NCI-H1092 treated with DMSO at 0.1 percent for 48 hours (cell line): ENCODE measurements at regions not wholly inside any gene's neighbourhood (a gene's known extent, or its start where the extent isn't known, plus 50 kb on each side); places are given as distances from the start of the nearest gene placed in this dataset.
"Not testable (repeated sequence)": the region's sequence is repeated elsewhere in the genome, so short reads cannot be mapped to it uniquely, and the experiment has no call there.

Experiments used
- DNase-seq: peaks from one replicate; lab custom pipeline; 2025; lab: John Stamatoyannopoulos, UW

DNA sequence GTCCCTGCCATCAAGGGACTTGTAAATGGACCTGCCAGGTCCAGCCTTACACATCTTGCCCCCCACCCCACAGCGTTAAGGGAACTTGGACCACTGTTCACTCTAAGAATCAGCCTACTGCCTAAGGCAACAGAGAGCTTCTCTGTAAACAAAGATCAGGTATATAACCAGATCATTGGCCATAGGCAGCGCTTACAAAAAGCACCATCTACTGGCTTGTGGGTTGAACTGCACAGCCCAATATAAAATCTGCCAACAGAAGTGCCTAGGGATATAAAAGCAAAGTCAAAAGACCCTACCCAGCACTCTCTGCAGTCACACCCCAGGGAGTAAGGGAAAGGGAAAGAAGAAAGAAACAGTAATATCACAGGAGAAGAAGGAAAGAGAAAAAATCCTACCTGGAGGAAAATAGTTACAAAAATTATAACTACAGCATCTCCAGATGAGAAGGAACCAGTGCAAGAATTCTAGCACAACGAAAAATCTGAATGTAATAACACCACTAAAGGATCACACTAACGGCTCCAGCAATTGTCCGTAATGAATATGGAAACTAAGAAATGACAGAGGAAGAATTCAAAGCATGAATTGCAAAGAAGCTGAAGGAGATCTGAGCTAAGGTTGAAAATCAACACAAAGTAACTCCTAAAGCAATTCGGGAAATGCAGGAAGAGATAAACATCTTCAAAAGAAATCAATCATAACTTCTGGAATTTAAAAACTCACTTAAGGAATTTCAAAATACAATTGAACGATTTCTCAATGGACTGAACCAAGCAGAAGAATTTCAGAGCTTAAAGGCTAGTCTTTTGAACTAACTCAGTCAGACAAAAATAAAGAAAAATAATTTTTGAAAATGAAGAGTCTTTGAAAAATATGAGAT is 95.2 kb upstream of the PCED1B start:
- peak; percentile 42 for DNase-seq

DNA sequence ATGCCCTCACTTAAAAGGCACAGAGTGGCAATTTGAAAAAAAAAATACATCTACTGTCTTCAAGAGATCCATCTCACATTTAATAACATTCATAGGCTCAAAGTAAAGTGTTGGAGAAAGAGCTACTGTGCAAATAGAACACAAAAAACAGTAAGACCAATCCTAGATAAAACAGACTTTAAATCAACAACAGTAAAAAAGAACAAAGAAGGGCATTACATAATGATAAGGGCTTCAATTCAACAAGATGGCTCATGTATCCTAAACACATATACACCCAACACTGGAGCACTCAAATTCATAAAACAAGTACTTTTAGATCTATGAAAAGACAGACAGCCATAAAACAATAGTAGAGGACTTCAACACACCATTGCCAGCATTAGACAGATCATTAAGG is 93.6 kb upstream of the PCED1B start:
- DNase-seq, result no peak

DNA sequence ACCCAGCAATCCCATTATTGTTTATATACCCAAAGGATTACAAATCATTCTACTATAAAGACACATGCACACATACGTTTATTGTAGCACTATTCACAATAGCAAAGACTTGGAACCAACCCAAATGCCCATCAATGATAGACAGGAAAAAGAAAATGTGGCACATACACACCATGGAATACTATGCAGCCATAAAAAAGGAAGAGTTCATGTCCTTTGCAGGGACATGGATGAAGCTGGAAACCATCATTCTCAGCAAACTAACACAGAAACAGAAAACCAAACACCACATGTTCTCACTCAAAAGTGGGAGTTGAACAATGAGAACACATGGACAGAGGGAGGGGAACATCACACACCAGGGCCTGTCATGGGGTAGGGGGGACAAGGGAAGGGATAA is 91.3 kb upstream of the PCED1B start:
- DNase-seq, result not testable (repeated sequence)

DNA sequence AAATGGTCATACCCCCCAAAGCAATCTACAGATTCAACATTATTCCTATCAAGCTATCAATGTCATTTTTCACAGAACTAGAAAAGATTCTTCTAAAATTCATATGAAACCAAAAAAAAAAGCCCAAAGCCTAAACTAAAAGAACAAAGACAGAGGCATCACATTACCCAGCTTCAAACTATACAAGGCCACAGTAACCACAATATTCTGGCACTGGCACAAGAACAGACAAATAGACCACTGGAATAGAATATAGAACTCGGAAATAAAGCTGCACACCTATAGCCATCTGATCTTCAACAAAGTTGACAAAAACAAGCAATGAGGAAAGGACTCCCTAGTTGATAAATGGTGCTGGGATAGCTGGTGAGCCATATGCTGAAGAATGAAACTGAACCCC is 89.2 kb upstream of the PCED1B start:
- no peak for DNase-seq

DNA sequence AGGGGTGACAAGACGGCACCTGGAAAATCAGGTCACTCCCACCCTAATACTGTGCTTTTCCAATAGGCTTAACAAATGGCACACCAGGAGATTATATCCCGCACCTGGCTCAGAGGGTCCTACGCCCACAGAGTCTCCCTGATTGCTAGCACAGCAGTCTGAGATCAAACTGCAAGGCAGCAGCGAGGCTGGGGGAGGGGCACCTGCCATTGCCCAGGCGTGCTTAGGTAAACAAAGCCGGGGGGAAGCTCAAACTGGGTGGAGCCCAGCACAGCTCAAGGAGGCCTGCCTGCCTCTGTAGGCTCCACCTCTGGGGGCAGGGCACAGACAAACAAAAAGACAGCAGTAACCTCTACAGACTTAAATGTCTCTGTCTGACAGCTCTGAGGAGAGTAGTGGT is 87.4 kb upstream of the PCED1B start:
- not testable (repeated sequence) for DNase-seq

DNA sequence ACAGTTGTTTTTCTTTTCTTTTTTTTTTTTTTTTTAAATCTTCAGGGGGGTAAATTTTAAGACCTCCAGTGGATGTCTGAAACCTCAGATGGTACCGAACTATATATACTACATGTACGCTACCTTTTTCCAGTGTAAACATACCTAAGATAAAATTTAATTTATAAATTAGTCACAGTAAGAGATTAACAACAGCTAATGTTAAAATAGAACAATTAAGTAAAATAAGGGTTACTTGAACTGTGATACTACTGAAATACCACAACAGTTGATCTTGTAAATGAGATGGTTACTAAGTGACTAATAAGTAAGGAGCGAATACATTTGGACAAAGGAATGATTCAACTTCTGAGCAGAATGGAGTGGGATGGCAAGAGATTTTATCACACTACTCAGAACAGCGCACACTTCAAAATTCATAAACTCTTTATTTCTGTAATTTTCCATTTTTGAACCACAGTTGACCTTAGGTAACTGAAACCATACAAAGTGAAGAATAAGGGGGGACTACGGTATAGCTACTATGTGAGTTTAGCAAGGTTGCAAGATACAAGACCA is 80.5 kb upstream of the PCED1B start:
- no peak for DNase-seq

DNA sequence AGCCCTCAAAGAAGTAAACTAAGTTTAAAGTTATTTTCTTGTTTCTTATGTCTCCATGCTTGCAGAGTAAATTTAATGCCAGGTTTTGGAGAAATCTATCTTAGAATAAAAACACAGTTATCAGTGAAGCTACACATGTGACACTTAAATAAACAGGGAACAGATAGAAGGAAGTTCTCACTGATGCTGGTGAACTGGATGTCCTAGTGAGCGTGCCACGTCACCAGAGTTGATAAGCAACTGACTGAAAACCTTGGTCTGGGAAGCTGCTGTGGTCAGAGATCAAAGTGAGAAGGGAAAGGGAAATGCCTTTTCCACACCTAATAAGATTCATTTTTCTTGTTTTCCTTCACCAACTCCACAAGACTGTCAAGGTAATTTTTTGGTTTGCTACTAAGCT is 74.8 kb upstream of the PCED1B start:
- DNase-seq, result no peak

DNA sequence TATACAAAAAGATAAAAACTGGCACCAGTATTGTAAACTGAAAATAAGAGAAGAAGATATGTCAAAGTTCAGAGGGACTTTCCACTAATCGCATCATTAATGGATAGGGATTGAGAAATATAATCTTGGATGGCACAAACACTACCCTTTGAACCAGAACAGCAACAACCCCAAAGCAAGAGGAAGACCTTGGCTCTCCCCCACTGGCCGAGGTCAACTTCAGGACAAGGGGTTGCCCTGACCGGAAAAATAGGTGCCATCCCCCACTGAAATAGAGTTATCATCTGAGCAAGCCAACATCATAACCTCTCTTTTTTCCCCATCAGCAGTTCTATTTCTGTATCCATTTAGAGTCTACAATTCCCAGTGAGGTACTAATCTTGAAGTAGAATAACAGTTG is 72.4 kb upstream of the PCED1B start:
- DNase-seq, result no peak

DNA sequence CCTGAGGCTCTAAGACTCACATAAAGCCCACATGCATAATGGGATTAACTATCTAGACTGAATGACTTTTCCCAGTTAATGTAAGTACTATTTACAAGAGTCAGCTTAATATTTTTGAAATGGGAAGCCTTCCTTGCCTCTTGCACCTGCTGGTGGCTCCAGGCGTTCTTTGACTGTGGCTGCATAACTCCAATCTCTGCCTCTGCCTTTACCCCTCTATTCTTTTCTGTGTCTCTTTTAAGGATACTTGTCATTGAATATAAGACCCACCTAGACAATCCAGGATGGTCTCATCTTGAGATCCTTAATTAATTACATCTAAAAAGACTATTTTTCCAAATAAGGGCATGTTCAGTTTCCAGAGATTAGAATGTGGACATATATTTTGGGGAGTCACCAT is 66.9 kb upstream of the PCED1B start:
- DNase-seq, result no peak

DNA sequence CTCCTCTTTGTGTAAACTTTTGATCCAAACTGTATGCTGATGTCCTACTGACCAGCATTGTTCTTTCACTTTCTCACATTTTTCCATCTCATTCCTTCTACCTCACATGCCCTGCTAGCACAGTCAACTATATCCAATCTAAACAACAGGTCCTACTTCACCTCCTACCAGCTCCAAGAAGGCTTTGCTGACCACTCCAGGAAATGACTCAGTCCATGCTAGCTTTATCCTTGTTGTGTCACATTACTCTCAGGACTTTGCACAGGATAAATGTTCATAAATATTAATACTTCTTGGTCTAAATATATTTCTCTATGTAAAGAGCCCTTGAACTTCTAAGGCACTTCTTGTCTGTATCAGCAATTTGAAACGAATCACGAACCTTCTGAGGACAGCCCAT is 64.9 kb upstream of the PCED1B start:
- no peak for DNase-seq

DNA sequence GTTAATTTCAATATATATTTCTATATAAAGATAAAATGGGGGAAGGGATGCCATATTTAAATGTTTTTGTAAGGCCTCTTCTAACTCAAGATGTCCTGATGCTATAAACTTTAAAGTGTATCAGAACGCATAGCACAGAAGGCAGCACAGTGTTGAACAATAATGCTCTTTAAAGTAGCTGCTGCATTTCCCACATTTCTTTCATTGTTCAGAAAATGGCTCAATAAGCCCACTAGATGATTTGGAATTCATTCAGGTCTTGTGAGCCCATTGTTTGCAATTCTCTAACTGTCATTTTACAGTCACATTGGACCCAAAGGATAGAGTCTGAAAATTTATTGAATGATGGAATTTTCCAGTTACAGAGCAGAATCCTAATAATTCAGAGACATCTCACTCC is 64.0 kb upstream of the PCED1B start:
- no peak for DNase-seq

DNA sequence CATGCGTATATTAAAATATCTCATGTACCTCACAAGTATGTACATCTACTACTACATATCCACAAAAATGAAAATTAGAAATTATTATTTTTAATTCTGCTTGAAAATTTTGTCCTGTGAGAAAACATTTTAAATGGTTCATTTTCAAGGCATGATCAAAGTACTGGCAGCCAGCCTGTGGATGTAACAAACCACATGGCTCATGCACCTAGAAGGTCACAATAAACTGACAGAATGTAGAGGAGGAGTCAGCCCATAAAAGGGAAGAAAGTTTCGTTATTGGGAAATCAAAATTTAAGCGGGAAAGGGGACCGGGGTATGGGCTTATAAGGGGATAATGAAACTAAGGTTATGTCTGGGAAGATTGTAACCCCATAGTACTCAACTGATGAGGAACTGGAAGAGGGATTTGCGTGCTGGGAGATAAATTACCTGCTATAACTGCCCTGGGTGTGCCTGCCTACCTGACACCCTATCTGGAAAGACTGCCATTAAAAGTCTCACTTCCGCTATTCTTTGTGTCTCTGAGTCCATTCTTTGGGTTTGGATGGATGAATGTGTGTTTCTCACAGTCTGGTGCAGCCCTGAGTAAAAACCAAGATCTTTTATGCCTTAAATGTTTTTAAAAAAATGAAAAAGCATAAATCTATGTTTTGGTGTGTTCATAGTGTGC is 62.2 kb upstream of the PCED1B start:
- DNase-seq, result no peak

DNA sequence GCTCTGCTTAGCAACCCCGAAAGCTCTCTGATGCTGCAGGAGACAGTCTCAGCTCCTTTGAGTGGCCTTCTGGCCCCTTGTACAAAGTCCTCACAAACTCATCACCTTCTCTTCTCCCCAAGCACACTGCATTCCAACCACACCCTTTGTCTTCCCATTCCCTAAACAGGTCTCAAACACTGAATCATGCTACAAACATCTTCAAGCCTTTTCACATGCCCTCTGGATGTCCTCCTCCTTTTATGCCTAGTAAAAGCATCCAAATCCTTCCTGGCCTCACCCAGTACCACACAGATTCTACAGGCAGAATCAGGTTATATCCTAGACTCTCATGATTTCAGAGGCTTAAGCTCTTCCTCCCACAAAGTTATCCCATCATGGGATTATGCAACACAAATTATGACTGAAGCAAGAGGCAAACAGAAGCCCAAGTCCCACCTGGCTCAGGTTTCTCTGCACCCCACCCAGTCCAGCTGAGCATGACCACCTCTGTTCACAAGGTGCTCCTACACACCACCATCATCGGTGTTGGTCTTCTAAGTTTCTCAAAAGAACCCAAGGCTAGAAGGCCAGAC is 61.4 kb upstream of the PCED1B start:
- DNase-seq, result no peak

DNA sequence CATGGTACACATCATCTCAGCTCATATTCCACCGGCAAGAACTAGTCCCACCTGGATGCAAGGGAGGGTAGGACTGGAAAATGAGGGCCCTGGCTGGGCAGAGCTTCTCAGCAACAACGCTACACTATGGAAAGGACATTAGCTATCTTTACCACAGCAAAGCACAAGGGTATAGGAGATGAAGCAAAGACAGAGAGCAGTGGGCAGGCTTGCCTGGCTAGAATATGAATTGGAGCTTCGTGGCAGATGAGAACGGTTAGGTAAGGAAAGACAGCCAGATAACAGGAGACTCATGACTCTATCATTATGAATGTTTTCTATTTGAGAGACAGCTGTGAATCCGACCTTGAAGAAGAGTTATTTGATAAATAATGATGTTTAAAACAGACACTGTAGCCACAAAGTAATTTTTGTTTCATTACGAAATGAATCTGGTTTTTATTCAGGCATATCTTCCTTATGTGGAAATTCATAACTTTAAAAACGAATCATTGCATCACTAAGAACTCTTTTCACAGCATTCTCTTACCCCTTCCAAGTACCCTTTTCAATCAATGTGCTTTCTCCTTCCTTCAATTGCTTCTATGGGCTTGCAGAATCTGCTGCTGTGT is 59.1 kb upstream of the PCED1B start:
- no peak for DNase-seq

DNA sequence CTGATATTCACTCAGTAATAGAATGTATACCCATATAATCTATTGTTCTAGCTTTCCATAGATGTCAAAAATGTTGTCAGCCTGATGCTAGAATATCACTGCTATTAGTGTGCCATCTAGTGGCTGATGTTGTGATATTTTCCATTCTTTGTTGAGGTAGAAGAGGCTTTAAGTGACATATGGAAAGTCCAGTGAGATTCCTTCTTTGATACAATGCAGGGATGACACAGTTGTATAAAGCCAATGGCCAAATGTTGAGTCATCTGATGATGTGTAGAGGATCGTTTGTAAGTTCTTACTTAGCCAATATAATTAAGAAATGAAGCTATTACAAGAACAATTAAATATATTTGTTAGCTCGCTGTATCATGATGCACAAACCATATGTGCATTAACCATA is 58.1 kb upstream of the PCED1B start:
- peak; percentile 75 for DNase-seq

DNA sequence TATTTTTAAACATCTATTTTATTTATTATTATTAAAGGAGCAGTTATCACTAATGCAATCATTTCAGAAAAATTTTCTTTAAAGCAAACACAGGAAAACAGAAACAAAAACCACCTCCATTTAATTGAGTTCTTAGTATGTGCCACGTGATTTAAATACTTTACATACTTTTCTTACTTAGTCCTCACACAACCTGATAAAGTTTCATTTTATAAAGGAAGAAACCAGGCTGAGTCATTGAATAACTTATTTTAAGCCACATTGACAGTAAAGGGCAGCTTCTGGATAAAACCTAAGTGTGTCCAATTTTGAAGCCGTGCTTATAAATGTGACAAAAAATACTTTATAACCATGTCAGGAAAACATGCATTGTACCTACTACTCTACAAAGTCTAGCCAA is 57.1 kb upstream of the PCED1B start:
- DNase-seq, result no peak

DNA sequence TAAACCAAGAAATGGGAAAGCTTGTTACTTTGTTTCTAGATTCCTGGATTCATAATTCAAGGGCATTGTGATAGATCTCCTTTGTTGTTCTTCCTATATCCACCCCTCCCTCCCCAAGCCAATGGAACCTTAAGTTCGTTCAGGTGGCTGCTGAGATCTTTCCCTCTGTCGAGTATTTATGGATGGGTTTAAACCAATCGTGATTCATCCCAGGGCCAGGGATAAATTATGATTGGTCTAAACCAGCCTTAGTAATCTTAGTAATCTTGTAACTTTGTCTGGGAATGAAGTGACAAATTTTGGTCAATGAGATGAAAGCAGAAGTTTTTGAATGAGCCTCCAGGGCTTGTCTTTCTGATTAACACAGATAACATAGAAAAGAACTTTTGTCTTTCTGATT is 56.1 kb upstream of the PCED1B start:
- DNase-seq, result no peak

DNA sequence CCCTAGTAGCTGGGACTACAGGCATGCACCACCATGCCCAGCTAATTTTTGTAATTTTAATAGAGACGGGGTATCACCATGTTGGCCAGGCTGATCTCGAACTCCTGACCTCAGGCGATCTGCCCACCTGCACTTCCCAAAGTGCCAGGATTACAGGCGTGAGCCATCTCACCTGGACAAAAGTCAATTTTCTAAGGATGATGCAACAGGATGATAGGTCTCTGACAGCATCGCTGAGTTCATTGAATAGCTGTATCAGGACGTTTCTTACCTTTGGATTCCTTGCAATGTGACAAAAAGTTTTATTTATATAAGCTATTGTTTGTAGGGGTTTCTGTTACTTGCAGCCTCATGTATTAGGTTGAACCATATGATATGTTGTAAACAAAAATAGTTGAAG is 55.5 kb upstream of the PCED1B start:
- no peak for DNase-seq

DNA sequence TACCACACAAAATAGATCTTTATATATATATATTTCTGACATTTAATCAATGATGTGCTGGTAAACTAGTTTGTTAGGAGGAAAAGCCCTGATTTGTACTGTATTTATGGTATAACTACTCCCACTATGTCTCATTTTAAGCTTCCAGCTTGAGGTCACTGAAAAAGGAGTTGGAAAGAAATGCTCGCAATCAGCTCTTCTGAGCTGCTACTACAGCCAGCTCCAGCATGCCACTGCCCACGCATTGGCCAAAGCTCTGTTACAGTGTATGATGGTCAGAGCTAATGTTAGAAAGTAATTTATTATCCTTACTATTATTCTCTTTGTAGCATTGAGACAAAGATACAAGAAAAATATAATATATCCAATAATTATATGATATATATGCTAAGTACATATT is 55.0 kb upstream of the PCED1B start:
- DNase-seq, result no peak

DNA sequence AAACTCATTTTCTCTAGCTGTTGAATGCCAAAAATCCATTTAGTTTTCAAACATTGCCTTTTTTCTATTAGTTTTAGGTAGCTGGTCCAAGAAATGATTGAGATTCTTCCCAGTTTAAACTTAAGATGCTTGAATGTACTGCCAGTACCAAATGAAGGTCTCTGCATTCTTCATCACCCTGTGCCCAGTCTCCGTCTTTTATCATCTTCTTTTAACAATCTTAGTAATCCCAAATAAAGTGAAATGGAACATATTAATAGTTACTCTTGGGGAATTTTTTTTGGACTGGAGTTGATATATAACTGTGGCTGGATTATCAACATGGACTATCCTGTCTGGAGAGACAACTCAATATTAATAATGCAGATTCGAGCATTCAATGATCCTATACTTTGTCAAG is 54.1 kb upstream of the PCED1B start:
- DNase-seq, result no peak

DNA sequence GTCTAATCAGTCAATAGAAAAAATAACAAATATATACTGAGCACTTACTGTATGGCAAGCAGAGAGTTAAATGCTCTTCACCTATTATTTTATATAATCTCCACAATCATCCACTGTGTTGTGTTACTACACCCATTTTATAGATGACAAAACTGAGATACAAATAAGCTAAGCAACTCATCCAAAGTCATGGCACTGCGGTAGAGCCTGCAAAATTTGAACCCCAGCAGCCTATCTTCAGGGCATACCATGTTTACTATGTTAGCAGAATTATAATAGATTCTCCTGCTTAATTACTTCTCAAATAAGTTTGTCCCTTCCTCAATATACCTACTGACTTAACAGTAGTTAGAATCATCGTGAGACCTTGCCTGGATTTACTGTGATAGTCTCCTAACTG is 53.6 kb upstream of the PCED1B start:
- no peak for DNase-seq

DNA sequence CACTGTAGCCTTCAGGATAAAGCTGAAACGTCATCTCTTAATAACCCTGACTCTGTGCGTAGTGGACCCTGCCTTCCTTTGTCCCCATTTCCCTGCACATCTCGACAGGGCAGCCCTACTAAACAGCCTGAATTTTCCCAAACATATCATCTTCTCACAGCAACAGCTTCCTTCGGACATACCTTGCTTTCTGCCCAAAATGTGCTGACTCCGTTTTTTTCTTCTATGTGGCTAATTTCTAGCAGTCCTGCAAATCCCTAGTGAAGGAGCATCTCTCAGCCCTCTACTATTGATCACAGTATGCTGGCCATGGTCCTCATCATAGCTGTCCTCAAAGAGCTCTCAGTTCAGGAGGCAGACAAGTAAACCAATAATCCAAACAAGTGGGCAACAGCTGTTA is 53.1 kb upstream of the PCED1B start:
- DNase-seq, result no peak
